T-helper 2 cell (primary cell): ENCODE measurements at regions not wholly inside any gene's neighbourhood (a gene's known extent, or its start where the extent isn't known, plus 50 kb on each side); places are given as distances from the start of the nearest gene placed in this dataset.
"Not testable (repeated sequence)": the region's sequence is repeated elsewhere in the genome, so short reads cannot be mapped to it uniquely, and the experiment has no call there.

Source experiments
- DNase-seq, 5 experiments: peaks; one replicate each; pipeline versions ENCODE4 v3.0.0 to v3.0.0-alpha.2; 2012 to 2022

DNA sequence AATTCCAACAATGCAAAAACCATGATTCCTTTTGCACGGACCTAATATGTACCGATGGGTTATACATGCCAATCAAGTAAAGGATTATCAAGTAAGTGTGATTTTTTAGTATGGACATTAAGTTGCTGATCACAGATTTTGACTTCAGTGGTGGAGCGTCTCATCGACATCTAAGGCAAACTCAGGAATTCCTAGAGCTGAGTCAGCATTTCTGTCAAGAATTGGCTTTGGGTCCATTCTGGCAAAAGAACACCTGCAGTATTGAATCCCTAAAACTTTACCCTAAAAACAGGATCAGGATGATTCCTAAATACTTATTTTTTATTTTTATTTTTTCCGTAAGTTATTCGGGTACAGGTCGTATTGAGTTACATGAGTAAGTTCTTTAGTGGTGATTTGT, 83.6 kb downstream of the HPGD start:
- DNase-seq, result no peak

DNA sequence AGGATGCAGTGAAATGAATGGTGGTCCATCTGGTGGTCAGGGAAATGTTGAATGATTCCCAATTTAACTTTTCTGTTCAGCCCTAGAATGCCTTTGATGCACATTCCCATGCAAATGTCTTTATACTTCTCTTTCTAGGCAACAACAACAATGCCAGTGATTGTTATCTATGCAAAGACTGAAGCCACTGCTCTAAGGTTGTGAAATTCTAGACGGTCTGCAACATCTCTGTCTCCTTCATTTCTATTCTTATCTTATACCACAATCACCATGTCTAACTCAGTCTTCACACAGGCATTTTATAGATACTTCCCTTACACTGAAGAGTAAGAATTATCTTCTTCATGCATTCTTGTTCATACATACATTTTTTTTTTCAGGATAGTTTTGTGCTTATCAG, 84.5 kb downstream of the HPGD start:
- peak in 1 of 5 experiments; percentile 24 for DNase-seq

DNA sequence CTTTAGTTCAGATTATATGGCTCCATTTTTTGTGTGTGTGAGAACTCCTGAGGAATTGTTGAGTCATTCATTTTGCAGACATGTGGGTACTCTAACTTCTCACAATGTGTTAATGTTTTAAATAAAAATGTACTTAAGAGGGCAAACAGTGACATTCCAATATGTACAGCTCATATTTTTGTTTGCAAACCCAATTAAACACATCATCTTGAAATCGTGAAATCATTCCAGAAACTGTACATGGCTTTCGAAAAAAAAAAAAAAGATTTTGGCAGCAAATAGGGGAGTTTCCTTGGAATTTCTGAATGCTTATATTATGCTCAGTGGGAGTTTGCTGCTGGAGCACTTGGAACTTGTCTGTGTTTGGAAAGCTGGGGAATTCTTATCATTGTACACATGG, 85.0 kb downstream of the HPGD start:
- no peak for DNase-seq

DNA sequence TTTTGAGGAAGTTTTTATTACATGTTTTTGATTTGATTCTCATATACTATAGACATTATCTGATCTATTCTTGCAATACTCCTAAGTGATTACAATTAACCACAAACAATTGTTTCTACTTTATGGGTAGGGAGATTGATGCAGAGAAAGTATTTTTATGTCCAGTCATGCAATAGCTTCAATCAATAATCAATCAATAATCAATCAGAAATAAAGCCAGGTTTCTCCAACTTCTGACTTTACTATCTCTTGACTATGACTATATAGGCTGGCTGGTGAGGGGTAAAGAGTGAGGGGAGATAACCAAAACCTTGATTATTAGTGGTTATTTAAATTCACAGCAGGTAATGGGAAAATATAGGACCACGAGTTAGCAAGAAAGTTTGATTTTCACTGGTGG, 85.9 kb downstream of the HPGD start:
- no peak for DNase-seq

DNA sequence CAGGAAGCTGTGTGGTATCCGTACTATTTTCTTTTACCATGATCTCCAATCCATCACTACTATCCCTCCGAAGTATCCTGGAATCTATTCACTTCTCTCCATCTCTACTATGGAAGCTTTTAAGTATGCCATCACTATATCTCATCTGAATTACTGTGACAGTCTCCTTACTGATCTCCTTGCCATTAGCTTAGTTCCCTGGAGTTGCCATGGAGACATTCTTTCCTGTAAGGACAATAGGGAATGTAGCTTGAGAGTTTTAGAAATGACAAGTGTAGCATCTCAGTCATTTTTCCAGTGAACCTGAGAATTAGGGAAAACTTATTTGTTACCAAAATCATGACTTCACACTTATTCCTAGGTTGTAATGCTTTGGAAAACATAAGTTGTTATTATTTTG, 86.3 kb downstream of the HPGD start:
- no peak for DNase-seq

DNA sequence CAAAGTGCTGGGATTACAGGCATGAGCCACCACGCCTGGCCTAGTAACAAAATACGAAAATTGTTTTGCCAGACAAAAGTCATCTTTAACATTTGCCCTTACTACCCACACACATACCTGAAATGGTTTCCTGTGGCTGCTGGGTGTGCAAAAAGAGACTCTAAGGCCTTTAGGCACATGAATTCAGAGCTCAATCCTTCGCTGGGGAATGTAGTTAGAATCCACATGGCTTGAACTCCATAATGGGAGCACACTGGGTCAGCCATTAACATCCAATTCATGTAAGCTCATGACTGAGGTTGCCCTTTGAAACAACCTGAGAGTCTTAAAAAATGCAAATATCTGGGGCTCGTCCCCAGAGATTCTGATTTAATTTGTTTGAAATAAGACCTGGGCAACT, 87.8 kb downstream of the HPGD start:
- no peak for DNase-seq

DNA sequence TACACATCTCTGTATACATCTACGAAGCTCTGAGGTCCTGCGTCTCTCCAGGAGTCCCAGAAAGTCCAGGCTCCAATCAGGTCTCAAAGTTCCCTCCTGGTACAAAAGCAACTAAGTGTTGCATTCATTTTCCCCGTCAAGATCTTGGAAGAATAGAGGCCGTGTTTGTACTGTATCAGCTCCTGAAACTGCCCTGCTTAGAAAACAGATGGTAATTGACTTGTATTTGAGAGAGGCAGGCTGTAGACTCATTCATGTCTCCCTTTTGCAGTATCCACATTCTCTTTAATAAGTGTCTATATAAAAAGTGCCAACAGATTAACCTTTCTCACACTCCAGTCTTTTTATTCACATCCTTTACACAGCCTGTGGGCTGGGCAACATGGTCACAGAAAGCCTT, 91.7 kb downstream of the HPGD start:
- no peak for DNase-seq

DNA sequence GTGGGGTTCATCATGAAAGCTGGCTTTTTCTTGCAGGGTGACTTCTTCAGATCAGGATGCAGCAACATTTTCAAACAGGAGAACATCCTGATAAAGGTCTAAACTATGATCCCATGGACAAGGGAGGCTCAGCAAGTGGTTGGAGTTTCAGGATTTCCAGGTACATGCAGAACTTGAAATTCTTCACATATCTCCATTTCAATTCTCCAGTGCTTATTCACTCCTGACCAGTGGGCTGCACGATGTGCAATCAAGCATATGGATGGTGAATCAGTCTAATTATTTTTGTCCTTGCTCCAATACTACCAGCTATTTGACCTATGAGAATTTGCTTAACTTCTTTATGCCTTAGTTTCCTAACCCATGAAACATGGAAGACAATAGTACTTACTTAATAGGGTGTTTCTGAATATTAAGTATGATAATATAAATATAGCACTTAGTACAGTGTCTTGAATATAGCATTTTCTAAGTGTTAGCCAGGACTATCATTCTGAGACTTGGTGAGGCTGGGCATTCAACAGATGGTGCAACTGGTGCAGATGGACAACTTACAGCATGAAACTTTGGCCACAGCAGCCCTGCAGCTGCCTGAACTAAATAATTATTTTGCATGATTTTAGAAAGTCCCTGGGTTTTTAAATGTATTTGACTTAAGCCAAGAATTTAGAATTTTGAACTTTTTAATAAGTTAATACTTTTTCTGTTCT, 92.4 kb downstream of the HPGD start:
- DNase-seq, result no peak

DNA sequence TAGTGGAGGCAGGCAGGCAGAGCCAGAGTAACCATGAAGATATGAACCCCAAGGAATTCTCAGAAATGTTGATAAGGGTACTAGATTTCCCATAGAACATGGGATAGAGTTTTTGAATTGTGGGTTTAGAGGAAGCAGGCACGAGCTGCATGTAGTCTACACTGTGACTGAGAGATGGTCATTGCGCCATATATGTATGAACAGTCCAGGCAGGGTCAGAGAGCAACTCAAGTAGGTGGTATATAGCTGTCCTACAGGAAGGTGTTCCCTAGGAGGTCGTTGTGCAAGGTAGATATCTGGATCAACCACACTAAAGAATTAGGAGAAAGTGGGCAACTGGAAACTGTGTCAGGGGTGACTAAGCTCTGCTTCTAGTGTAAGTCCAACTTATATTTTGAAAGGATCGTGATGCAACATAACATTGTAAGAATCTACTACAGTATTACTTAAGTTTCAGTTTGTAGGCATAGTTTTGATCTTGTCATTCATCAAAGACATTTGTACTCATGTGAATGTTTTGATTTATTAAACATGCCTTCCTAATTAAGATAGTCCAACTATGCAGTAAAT, 94.6 kb downstream of the HPGD start:
- no peak for DNase-seq

DNA sequence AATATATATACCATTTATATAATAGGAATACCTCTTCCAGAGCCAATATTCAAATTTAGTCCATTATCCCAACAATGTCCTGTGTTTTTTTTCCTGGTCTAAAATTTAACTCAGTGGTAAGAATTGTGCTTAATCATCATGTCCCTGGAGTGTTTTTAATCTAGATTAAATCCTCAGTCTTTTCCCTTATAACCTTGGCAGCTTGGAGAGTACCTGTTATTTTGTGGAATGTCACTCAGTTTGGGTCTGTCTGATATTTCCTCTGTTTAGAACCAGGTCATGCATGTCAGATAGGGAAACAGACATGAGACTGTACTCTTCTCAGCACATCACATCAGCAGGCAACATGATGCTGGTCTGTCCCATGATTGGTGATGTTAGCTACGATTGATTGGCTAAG, 96.6 kb downstream of the HPGD start:
- DNase-seq, result no peak

DNA sequence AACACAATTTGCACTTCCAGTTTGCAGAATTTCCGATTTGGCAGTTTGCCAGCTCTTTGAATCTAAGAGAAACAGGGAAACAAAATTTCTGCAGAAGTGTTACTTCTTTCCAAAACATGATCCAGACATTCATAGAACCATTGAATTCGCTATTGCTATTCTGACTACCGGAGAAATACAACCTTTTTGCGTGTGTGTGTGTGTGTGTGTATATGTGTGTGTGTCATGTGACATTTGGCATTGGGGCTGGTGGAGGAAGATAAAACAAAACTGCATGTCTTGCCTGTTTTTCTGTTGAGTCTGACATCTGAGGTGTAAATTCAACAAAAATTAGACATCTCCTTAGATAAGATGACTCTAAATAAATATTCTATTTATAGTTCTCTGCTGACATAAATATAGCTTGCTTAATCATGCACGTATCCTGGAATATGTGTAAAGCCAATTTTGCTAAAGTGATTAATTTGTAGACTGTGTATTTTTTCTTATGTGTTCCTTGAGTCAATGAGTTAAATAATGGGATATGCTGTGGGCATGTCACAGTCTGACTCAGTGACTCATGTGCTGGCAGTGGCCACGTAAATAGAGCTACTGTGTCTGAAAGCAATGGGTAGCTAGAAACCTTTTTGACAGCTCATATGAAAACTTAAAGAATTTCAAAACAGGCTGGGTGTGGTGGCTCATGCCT, 98.9 kb downstream of the HPGD start:
- peak in 1 of 5 experiments; percentile 19 for DNase-seq

DNA sequence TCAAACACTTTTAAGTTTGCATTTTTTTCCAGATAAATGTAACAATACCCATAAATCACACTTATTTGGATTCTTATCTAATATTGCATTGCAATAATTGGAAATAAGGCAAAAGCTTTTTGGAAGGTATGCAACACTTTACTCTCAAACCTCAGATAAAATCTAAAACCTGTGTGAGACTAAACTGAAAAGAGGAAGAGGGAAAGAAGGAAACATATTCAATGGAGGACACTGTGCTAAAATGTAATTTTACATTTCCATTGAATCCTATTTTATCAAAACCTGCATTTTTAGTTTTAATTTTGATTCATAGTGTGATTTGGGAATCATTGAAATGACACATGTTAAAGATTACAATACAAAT, 99.4 kb downstream of the HPGD start:
- no peak for DNase-seq

DNA sequence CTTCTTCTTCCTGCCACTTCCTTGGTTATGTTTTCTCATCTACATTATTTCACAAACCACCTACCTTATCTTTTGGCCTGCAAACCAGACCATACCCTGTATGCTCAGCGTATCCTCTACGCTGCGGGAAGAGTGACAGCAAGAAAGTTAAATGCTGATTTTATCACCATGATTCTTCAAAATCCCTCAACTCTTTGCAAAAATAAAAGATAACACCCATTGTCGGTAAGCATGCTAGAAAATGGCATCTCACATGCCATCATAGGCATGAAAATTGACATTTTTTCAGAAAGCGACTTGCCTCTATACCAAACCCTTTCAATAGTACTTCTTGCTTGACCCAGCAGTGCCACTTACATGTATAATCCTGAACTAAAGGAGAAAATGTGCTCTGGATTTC, 102.0 kb downstream of the HPGD start:
- peak in 1 of 5 experiments; percentile 45 for DNase-seq

DNA sequence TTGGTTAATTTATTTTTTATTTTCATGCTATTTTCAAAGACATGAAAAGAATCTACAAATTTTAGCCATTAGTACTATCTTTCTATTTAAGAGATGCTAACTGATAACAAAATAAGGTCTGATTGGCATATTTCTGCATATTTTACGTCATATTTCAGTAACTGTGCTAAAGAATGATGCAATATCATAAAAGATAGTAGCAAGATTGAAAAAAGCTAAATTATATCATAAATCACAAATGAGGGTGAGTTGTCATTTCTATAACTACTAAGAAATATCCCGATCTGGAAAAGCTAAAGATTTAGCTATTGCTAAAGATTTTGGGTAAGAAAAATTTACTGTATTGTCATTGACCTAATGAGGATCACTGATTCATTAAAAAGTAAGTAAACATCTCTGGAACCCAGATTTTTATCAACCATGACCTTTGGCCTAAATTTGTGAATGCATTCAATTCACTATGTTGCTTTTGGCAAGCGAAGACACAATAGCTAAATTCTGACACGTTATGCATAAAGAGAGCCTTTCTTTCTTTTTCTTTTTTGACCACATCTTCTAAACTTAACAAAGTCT, 103.6 kb downstream of the HPGD start:
- DNase-seq, result no peak

DNA sequence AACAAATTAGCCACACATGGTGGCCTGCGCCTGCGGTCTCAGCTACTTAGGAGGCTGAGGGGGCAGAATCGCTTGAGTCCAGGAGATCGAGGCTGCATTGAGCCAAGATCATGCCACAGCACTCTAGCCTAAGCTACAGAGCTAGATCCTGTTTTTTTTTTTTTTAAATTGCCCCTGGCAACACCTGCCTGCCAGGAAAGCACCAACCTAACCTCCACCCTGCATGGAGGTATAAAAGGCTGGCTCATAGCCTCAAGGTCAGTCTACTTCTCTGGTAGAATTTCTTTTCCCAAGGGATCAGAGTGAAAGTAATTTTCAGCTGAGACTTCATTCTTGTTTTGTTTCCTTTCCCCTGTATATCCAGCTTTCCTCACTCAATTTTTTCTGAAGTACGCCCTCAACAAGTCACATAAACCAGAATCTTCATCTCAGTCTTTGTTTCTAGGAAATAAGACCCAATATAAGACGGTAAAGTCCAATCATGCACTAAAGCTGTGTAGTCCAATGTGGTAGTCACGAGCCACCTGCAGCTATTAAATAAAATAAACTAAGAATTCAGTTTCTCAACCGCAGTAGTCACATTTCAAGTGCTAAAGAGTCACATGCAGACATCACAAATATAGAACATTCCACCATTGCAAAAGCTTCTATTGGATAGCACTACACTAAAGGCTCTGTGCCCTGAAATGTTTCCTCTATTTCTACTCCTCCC, 113.3 kb downstream of the HPGD start:
- DNase-seq, result no peak

DNA sequence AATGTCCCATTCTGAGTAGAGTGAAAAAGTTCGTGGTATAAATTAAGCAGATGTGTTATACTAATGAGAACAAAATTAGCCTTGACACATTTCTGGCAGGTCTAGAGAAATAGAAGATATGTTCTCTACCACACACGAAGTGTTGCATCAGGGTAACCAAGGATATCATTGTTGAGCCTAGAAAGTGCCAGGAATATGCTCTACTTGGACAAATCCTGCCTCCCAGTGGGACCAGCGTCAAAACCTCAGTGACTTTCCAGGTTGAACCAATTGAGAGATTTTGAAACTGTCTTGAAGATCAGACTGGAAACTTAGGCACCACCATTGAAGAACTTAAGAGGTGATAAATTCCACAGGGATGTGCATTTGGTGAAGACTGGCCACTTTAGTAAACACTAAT, 115.9 kb downstream of the HPGD start:
- DNase-seq, result no peak

DNA sequence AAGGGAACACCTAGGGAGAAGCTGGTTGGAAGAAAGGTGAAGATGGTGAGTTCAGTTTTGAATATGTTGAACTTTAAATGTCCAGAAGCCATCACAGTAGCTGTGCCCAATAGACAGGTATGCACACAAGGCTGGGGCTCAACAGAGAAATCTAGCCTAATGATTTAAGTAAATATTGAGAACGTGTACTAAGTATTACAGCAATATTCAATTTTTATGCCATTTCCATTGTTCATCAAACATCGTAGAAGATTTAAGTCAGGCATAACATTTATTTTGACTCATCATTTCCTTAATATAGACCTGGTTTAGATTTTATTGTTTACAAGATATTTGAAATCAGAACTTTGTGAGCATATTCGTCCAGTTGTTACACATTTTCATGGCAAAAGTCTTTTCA, 116.4 kb downstream of the HPGD start:
- no peak for DNase-seq

DNA sequence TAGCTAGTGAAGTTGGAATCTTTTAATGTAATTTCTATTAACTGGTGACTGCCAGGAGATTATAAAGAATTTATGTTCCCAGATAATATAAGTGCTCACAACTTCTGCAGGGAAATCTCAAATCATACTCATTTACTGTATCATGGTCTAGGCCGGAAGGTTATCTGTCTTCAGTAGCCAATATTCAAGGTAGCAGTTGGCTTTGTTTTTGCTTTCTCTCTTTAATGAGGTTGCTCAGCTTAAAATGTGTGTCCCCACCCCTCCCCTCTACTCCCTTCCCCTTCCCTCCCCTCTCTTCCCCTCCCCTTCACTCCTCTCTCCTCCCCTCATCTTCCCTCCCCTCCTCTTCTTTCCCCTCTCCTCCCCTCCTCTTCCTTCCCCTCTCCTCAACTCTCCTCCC, 117.6 kb downstream of the HPGD start:
- no peak for DNase-seq

DNA sequence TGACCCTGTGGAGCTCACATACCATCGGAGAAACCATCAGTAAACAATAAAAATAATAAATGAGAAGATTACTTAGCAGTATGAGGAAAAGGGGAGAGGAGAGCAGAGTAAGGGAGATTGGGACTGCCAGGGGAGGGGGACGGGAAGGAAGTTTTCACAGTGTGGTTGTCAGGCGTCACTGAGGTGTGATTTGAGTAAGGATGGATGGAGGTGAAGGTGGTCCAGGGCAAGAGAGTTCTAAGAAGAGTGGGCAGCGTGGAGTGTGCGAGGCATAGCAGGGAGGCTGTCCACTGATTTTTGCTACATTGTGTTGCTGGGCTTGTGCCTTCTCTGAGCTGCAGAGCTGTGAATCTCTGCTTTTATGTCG, 119.1 kb downstream of the HPGD start:
- no peak for DNase-seq

DNA sequence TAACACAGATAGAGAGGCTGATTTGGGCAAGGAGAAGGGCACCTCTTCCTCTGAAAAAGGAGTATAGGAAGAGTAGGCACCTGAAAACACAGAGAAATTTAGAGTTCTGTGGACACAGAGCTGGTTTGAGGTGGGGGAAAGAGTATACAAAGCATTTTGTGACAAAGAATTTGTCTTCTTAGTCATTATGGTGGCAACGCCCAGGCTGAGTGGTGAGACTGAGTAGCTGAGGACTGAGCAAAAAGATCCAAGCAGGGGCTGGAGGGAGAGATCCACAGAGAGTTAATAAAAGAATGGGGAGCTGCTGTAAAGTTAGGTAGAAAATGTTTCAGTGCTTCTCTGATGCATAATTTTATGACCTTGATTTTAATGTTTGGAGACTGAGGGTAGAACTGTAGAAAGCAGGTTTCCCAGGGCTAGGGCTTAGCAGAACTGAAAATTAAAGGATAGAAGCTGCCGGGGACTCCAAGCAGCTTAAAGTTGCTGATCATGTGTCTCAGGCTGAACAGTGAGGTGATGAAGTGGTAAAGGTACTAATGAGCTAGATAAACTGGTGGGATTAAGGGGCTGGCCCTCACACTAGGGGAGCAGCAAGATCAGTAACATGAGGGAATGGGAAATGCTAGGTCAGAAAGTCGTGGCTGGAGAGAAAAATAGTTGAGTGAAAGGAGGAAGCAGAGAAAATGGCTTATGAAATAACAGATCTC, 118.9 kb downstream of the CEP44 start:
- no peak for DNase-seq

DNA sequence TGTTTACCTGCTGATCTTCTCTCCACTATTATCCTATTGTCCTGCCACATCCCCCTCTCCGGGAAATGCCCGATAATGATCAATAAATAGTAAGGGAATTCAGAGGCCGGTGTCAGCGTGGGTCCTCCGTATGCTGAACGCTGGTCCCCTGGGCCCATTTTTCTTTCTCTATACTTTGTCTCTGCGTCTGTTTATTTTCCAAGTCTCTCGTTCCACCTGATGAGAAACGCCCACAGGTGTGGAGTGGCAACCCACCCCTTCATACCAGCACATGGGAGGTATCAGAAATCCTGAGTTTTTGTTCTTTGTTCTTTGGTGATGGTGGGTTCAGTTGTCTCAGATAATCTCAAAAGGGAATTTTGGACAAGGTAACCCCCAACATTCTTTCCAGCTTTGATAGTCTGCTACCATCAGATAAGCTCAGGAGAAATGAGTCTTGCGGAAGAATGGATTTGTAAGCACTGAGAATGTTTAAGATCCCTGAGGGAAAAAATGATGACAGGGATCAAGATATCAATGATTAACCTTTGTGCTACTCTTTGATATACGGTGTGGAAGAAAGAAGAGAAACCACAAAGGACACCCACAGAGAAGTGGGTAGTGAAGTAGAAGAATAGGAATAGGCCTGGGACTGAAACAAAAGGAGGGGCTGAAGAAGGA, 117.9 kb downstream of the CEP44 start:
- DNase-seq, result no peak

DNA sequence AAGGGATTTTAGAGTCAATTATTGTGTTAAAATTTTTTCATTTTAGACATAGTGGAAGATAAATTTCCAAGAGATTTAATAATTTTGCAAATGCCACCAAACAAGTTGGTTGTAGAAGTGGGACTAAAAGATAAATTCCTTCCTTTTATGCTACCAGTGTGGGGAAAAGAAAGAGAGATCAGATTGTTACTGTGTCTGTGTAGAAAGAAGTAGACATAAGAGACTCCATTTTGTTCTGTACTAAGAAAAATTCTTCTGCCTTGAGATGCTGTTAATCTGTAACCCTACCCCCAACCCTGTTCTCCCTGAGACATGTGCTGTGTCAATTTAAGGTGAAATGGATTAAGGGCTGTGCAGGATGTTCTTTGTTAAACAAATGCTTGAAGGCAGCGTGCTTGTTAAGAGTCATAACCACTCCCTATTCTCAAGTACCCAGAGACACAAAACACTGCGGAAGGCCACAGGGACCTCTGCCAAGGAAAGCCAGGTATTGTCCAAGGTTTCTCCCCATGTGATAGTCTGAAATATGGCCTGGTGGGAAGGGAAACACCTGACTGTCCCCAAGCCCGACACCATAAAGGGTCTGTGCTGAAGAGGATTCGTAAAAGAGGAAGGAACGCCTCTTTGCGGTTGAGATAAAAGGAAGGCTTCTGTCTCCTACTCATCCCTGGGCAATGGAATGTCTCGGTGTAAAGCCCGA, 117.0 kb downstream of the CEP44 start:
- DNase-seq, result not testable (repeated sequence)
